HepG2 (cell line): ENCODE measurements at regions not wholly inside any gene's neighbourhood (a gene's known extent, or its start where the extent isn't known, plus 50 kb on each side); places are given as distances from the start of the nearest gene placed in this dataset.

ENCODE experiments used
- ADNP ChIP-seq: sonication (generic); formaldehyde crosslinking; IDR thresholded peaks from 2 replicates; pipeline ENCODE4 v1.4.0; 2020; ENCODE audit warnings: missing genetic modification reagents
- DNMT3B ChIP-seq: conservative IDR thresholded peaks from 2 replicates; pipeline ENCODE4 v1.6.1; 2016; ENCODE audit warnings: missing biosample characterization, control low read depth
- FOSL2 ChIP-seq: sonication (generic); formaldehyde crosslinking; IDR thresholded peaks from 2 replicates; pipeline ENCODE4 v1.4.0; 2020; ENCODE audit warnings: missing genetic modification reagents
- GMEB2 ChIP-seq: IDR thresholded peaks from 2 replicates; pipeline ENCODE4 v1.6.1; 2016; ENCODE audit warnings: missing biosample characterization, missing genetic modification reagents, low read depth
- IRF2 ChIP-seq: IDR thresholded peaks from 2 replicates; pipeline ENCODE4 v1.6.1; 2018; ENCODE audit warnings: missing genetic modification reagents, missing compliant biosample characterization
- KIAA2018 ChIP-seq: sonication (generic); formaldehyde crosslinking; IDR thresholded peaks from 2 replicates; pipeline ENCODE4 v1.5.0; 2020; ENCODE audit warnings: mild to moderate bottlenecking, missing genetic modification reagents, borderline replicate concordance
- KLF6 ChIP-seq: IDR thresholded peaks from 2 replicates; pipeline ENCODE4 v1.8.0; 2016; ENCODE audit warnings: missing biosample characterization, missing genetic modification reagents
- MAFF ChIP-seq: IDR thresholded peaks from 2 replicates; pipeline ENCODE4 v1.6.1; 2011; ENCODE audit warnings: low read depth, low read length, improper control_type of control experiment
- NBN ChIP-seq: fragments of 450-650 bp; conservative IDR thresholded peaks from 2 replicates; pipeline ENCODE4 v1.6.1; 2017
- PHF8 ChIP-seq: sonication (generic); formaldehyde crosslinking; IDR thresholded peaks from 2 replicates; pipeline ENCODE4 v1.5.0; 2020; ENCODE audit warnings: missing genetic modification reagents
- SIN3B ChIP-seq: fragments of 150-350 bp; IDR thresholded peaks from 2 replicates; pipeline ENCODE4 v1.6.1; 2014; ENCODE audit warnings: low read length
- TCF7L2 ChIP-seq: IDR thresholded peaks from 2 replicates; pipeline ENCODE4 v1.6.1; 2011; ENCODE audit warnings: mild to moderate bottlenecking, low read depth, low read length, moderate library complexity
- ZNF24 ChIP-seq: fragments of 450-650 bp; IDR thresholded peaks from 2 replicates; pipeline ENCODE4 v1.6.1; 2017; ENCODE audit warnings: antibody characterized with exemption, mild to moderate bottlenecking
- ZNF468 ChIP-seq: sonication (generic); formaldehyde crosslinking; IDR thresholded peaks from 2 replicates; pipeline ENCODE4 v1.8.0; 2022; ENCODE audit warnings: mild to moderate bottlenecking, moderate library complexity, missing genetic modification reagents
- ZNF496 ChIP-seq: sonication (generic); formaldehyde crosslinking; IDR thresholded peaks from 2 replicates; pipeline ENCODE4 v1.8.1; 2023; ENCODE audit warnings: mild to moderate bottlenecking, moderate library complexity, missing genetic modification reagents; ENCODE audit not compliant: insufficient replicate concordance
- ZNF552 ChIP-seq: sonication (generic); formaldehyde crosslinking; IDR thresholded peaks from 2 replicates; pipeline ENCODE4 v1.9.0; 2022; ENCODE audit warnings: missing genetic modification reagents, mild to moderate bottlenecking, borderline replicate concordance
- ZNF720 ChIP-seq: sonication (generic); formaldehyde crosslinking; IDR thresholded peaks from 2 replicates; pipeline ENCODE4 v1.4.0; 2020; ENCODE audit warnings: missing genetic modification reagents
- ZNF883 ChIP-seq: sonication (generic); formaldehyde crosslinking; IDR thresholded peaks from 2 replicates; pipeline ENCODE4 v1.5.1; 2020; ENCODE audit warnings: mild to moderate bottlenecking, missing genetic modification reagents; ENCODE audit errors: not compliant biosample characterization
- TF ChIP-seq, protein P1 (sequence below): sonication (generic); formaldehyde crosslinking; IDR thresholded peaks from 2 replicates; pipeline ENCODE4 v1.9.0; 2021; ENCODE audit warnings: missing genetic modification reagents, borderline replicate concordance
- TF ChIP-seq, protein P2 (sequence below): sonication (generic); formaldehyde crosslinking; conservative IDR thresholded peaks from 2 replicates; pipeline ENCODE4 v1.8.1; 2023; ENCODE audit warnings: missing genetic modification reagents

GRCh38 chr2:53104263-53104662, 663.3 kb upstream of the CHAC2 start (continued):
- TF ChIP-seq KIAA2018 (CRISPR knock-in tag) (no peak), PHF8 (CRISPR knock-in tag) (no peak), TCF7L2 (no peak), IRF2 (CRISPR knock-in tag) (no peak), ZNF24 (no peak), ZNF496 (CRISPR knock-in tag) (no peak), ZNF720 (no peak), ADNP (CRISPR knock-in tag) (no peak), SIN3B (no peak), MAFF (no peak), FOSL2 (peak; percentile 53), NBN (no peak), ZNF468 (CRISPR knock-in tag) (no peak), KLF6 (CRISPR knock-in tag) (no peak), ZNF883 (CRISPR knock-in tag) (no peak), ZNF552 (CRISPR knock-in tag) (no peak), GMEB2 (no peak), DNMT3B (CRISPR knock-in tag) (no peak)
- TF ChIP-seq, protein P1, sequence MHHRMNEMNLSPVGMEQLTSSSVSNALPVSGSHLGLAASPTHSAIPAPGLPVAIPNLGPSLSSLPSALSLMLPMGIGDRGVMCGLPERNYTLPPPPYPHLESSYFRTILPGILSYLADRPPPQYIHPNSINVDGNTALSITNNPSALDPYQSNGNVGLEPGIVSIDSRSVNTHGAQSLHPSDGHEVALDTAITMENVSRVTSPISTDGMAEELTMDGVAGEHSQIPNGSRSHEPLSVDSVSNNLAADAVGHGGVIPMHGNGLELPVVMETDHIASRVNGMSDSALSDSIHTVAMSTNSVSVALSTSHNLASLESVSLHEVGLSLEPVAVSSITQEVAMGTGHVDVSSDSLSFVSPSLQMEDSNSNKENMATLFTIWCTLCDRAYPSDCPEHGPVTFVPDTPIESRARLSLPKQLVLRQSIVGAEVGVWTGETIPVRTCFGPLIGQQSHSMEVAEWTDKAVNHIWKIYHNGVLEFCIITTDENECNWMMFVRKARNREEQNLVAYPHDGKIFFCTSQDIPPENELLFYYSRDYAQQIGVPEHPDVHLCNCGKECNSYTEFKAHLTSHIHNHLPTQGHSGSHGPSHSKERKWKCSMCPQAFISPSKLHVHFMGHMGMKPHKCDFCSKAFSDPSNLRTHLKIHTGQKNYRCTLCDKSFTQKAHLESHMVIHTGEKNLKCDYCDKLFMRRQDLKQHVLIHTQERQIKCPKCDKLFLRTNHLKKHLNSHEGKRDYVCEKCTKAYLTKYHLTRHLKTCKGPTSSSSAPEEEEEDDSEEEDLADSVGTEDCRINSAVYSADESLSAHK (CRISPR knock-in tag), result no peak
- TF ChIP-seq, protein P2, sequence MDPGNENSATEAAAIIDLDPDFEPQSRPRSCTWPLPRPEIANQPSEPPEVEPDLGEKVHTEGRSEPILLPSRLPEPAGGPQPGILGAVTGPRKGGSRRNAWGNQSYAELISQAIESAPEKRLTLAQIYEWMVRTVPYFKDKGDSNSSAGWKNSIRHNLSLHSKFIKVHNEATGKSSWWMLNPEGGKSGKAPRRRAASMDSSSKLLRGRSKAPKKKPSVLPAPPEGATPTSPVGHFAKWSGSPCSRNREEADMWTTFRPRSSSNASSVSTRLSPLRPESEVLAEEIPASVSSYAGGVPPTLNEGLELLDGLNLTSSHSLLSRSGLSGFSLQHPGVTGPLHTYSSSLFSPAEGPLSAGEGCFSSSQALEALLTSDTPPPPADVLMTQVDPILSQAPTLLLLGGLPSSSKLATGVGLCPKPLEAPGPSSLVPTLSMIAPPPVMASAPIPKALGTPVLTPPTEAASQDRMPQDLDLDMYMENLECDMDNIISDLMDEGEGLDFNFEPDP (CRISPR knock-in tag), result no peak
